Lung (tissue), 11 donors: ENCODE measurements at regions not wholly inside any gene's neighbourhood (a gene's known extent, or its start where the extent isn't known, plus 50 kb on each side); places are given as distances from the start of the nearest gene placed in this dataset.

Experiments used
- ATAC-seq: fragments of 200-7000 bp; cut with Tn5 transposase; one replicate; pipeline ENCODE4 v1.9.1; 2020; ENCODE audit warnings: moderate number of reproducible peaks; ENCODE audit not compliant: insufficient read depth, low FRiP score
- DNase-seq, 3 donors: peaks; one replicate each; pipeline ENCODE4 v3.0.0-alpha.2; 2013 to 2017
- H3K27ac ChIP-seq, 2 donors: one replicate each; pipeline ENCODE4 v1.5.1; 2013; ENCODE audit warnings: mild to moderate bottlenecking in 2 of 2, moderate library complexity in 2 of 2, control low read depth in 1 of 2, inconsistent platforms in 1 of 2, low read depth in 1 of 2, low read length in 1 of 2
- H3K27me3 ChIP-seq, 3 donors: one replicate each; pipeline ENCODE4 v1.5.1; 2013; ENCODE audit warnings: low read length in 2 of 3; ENCODE audit not compliant: control insufficient read depth in 3 of 3, insufficient read depth in 3 of 3
- H3K36me3 ChIP-seq, 4 donors: one replicate each; pipeline ENCODE4 v1.5.1; 2013; ENCODE audit warnings: low read length in 4 of 4, mild to moderate bottlenecking in 1 of 4, moderate library complexity in 1 of 4; ENCODE audit not compliant: control insufficient read depth in 4 of 4, insufficient read depth in 4 of 4
- H3K4me1 ChIP-seq, 5 donors: one replicate each; pipeline ENCODE4 v1.5.1; 2013; ENCODE audit warnings: low read length in 5 of 5, mild to moderate bottlenecking in 2 of 5, moderate library complexity in 1 of 5; ENCODE audit not compliant: control insufficient read depth in 5 of 5, insufficient read depth in 5 of 5
- H3K4me3 ChIP-seq: one replicate; pipeline ENCODE4 v1.5.1; 2013; ENCODE audit warnings: mild to moderate bottlenecking, control low read depth, moderate library complexity
- H3K9ac ChIP-seq, 2 donors: one replicate each; pipeline ENCODE4 v1.5.1; 2013; ENCODE audit warnings: low read length in 2 of 2, control low read depth in 1 of 2; ENCODE audit not compliant: insufficient read depth in 1 of 2
- H3K9me3 ChIP-seq, 4 donors: one replicate each; pipeline ENCODE4 v1.5.1; 2013; ENCODE audit warnings: low read length in 3 of 4, mild to moderate bottlenecking in 1 of 4, moderate library complexity in 1 of 4; ENCODE audit not compliant: control insufficient read depth in 4 of 4, insufficient read depth in 3 of 4
- WGBS, 2 donors: extraction: QIAGEN DNeasy Blood & Tissue Kit; methylation state at CpG; one replicate each; pipeline ENCODE4 v1.1.7; 2013; 5-methylcytosine and 5-hydroxymethylcytosine counted together
- TF ChIP-seq, protein P1 (sequence below): IDR thresholded peaks from 2 replicates; pipeline ENCODE4 v1.5.1; 2012; ENCODE audit warnings: mild to moderate bottlenecking; ENCODE audit errors: control extremely low read depth, extremely low read depth
- donor health status: control.
- donor health status: control.
- donor health status: Bipolar disorder and iron deficiency.
- donor health status: healthy.
- donor health status: DM: yes; HTN: yes; CAD: no.

DNA sequence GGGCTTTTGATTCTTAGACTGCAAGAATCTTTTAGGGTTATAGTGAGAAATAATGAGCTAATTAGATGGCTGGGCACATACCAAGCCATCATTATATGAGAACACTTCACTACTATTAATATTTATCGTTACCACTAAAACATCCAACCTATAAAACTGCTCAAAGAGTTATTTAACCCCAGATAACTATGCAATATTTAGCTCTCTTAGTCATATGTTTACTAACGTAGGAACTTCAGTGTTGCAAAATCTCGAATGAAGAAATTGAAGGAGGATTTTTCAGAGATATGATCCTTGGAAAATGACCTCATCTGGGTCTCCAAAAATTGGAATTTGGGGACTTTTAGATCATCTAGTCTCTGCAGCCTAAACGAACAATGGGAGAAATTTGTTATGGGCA lies 265.0 kb upstream of the RPS6KA3 start:
- no peaks in the 10 kb centered on the region for H3K4me1 ChIP-seq
- H3K27me3 ChIP-seq, result peaks cover 0 to 31% (median 20%) of the 10 kb centered on the region in 3 donors

DNA sequence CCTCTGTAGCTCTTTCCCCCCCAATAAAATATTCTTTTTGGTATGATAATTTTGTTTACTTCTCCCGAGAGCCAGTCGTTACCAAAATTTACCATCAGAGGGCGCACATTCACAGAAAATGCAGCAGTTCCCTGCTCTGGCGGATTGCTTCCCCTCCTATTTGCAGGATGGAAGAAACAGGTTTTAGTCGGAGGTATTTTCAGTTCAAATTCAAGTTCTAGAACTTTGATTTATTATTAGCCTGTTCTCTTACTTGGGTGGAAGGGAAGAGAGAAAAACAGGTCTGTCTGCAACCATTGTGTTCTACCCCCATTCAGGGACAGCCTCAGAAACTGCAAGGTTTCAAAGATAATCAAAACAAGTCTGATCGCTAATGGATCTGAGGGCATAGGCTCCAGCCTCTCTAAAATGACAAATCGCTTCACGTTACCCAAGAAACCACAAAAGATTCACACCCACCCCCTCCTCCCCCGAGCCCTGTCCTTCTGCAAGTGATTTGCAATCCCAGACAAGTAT lies 263.8 kb upstream of the RPS6KA3 start:
- Histone ChIP-seq H3K4me3 (no peak overlapping the region), H3K27me3 (peaks cover 0 to 32% (median 20%) of the 10 kb centered on the region in 3 donors), H3K9me3 (no peaks in the 10 kb centered on the region), H3K27ac (no peak overlapping the region), H3K9ac (no peak overlapping the region), H3K36me3 (no peaks in the 10 kb centered on the region), H3K4me1 (no peaks in the 10 kb centered on the region)
- 0 to 7% methylated on average over 9 of the region's 9 CpGs for WGBS, 2 donors
- TF ChIP-seq, protein P1, sequence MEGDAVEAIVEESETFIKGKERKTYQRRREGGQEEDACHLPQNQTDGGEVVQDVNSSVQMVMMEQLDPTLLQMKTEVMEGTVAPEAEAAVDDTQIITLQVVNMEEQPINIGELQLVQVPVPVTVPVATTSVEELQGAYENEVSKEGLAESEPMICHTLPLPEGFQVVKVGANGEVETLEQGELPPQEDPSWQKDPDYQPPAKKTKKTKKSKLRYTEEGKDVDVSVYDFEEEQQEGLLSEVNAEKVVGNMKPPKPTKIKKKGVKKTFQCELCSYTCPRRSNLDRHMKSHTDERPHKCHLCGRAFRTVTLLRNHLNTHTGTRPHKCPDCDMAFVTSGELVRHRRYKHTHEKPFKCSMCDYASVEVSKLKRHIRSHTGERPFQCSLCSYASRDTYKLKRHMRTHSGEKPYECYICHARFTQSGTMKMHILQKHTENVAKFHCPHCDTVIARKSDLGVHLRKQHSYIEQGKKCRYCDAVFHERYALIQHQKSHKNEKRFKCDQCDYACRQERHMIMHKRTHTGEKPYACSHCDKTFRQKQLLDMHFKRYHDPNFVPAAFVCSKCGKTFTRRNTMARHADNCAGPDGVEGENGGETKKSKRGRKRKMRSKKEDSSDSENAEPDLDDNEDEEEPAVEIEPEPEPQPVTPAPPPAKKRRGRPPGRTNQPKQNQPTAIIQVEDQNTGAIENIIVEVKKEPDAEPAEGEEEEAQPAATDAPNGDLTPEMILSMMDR, result peak; percentile 45
- no peak for ATAC-seq
- DNase-seq, result peak; percentile 69 to 81 (median 74)

More for the DNA sequence above, 265.0 kb upstream of the RPS6KA3 start:
- ATAC-seq (no peak), DNase-seq (no peak)
- no peak overlapping the region for H3K27ac ChIP-seq
- H3K9me3 ChIP-seq, result no peaks in the 10 kb centered on the region
- no peak overlapping the region for H3K4me3 ChIP-seq
- 42 to 64% methylated on average over 4 of the region's 4 CpGs for WGBS, 2 donors
- TF ChIP-seq, protein P1, result no peak
- no peaks in the 10 kb centered on the region for H3K36me3 ChIP-seq
- H3K9ac ChIP-seq, result no peak overlapping the region

DNA sequence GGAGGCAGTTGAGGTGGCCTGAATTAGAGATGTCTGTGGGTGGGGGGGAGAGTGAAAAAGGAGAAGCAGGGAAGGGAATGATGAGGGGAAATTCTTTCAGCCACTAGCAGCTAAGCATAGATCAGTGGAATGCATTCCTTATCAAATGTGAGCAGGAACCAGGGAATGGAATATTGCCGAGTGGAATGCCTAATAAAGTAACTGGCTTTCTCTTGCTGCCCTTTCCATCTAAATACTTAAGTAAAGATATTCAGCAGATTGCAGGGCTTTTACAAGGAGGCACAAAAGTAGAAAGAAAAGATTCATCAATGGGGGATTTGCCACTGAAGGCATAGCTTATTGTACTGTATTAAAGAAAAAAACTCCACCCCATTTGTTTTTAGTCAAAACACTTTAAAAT lies 263.0 kb upstream of the RPS6KA3 start:
- Histone ChIP-seq H3K27me3 (peaks cover 0 to 34% (median 20%) of the 10 kb centered on the region in 3 donors), H3K4me3 (no peak overlapping the region), H3K9ac (no peak overlapping the region), H3K27ac (no peak overlapping the region), H3K4me1 (no peaks in the 10 kb centered on the region), H3K9me3 (no peaks in the 10 kb centered on the region), H3K36me3 (no peaks in the 10 kb centered on the region)
- DNase-seq, result no peak
- no peak for ATAC-seq
- TF ChIP-seq, protein P1, result no peak
- 42 to 45% methylated on average over 1 of the region's 1 CpG for WGBS, 2 donors

DNA sequence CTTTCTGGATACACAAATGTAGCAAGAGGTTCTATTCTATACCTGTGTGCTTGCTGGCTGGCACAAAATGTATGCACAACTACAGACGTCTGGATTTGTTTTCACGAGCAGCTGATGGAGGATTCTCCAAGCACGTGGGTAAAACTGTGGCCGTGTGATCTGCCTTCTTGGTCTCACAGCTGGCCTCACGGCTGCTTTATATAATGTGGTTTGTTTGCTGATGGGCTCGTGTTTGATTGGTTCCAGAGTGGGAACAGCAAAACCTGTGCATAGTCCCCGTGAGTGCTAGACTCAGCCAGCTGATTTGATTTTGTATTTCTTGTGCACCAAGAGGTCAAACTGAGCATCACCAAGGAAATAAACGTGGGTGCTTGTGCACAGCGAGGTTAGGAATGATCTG lies 262.6 kb upstream of the RPS6KA3 start:
- Histone ChIP-seq H3K36me3 (no peaks in the 10 kb centered on the region), H3K9ac (no peak overlapping the region), H3K4me3 (no peak overlapping the region), H3K27ac (no peak overlapping the region), H3K27me3 (peaks cover 0 to 33% (median 17%) of the 10 kb centered on the region in 3 donors), H3K4me1 (no peaks in the 10 kb centered on the region), H3K9me3 (no peaks in the 10 kb centered on the region)
- TF ChIP-seq, protein P1, result no peak
- 33 to 47% methylated on average over 9 of the region's 9 CpGs for WGBS, 2 donors
- ATAC-seq (no peak), DNase-seq (no peak)
